OCI-LY7 (cell line): ENCODE measurements at regions not wholly inside any gene's neighbourhood (a gene's known extent, or its start where the extent isn't known, plus 50 kb on each side); places are given as distances from the start of the nearest gene placed in this dataset.
"Not testable (repeated sequence)": the region's sequence is repeated elsewhere in the genome, so short reads cannot be mapped to it uniquely, and the experiment has no call there.

Experiments
- BruUV-seq: library from RNA; stranded (reverse); fragments of 400-500 nt; replicated peaks from 2 replicates; lab custom pipeline; 2021; lab: Mats Ljungman, UMichigan
- CTCF ChIA-PET: fragments of 300-600 bp; sonication (Branson Sonifier 250); formaldehyde crosslinking; loops from one replicate; lab custom pipeline; 2022; ENCODE audit warnings: antibody characterized with exemption; ENCODE audit not compliant: unreplicated experiment; lab: Charles Lee
- POLR2A ChIA-PET: fragments of 300-600 bp; sonication (Branson Sonifier 250); formaldehyde crosslinking; loops from one replicate; lab custom pipeline; 2022; ENCODE audit warnings: antibody characterized with exemption; lab: Charles Lee
- DNase-seq: peaks from one replicate; pipeline ENCODE4 v3.0.0-alpha.2; 2015; ENCODE audit warnings: low spot score
- H2AFZ ChIP-seq: fragments of 200-600 bp; sonication (generic), shearing (Covaris generic); 2 replicates; pipeline ENCODE4 v1.6.1; 2014; ENCODE audit warnings: mild to moderate bottlenecking, antibody characterized with exemption, low read length, moderate library complexity
- H3K27ac ChIP-seq: fragments of 200-600 bp; sonication (generic); 2 replicates; pipeline ENCODE4 v1.5.1; 2014; ENCODE audit warnings: mixed run types, low read depth, mild to moderate bottlenecking, moderate library complexity, low read length, inconsistent platforms; ENCODE audit not compliant: poor library complexity, severe bottlenecking
- H3K36me3 ChIP-seq: fragments of 200-600 bp; sonication (generic); 2 replicates; pipeline ENCODE4 v1.6.1; 2014; ENCODE audit warnings: mild to moderate bottlenecking, antibody characterized with exemption, low read length, moderate library complexity, mixed read lengths; ENCODE audit not compliant: insufficient read depth
- H3K4me1 ChIP-seq: fragments of 200-600 bp; sonication (generic); 2 replicates; pipeline ENCODE4 v1.5.1; 2014; ENCODE audit warnings: mild to moderate bottlenecking, low read length; ENCODE audit not compliant: insufficient read depth, poor library complexity, severe bottlenecking
- H3K4me2 ChIP-seq: fragments of 200-600 bp; sonication (generic); 2 replicates; pipeline ENCODE4 v1.6.1; 2014; ENCODE audit warnings: mild to moderate bottlenecking, low read length
- H3K4me3 ChIP-seq: fragments of 200-600 bp; sonication (generic); 2 replicates; pipeline ENCODE4 v1.5.1; 2014; ENCODE audit warnings: mild to moderate bottlenecking, low read depth, low read length; ENCODE audit not compliant: poor library complexity, severe bottlenecking
- H3K79me2 ChIP-seq: fragments of 200-600 bp; sonication (generic); 2 replicates; pipeline ENCODE4 v1.6.1; 2016; ENCODE audit warnings: low read depth, mild to moderate bottlenecking, low read length, moderate library complexity, mixed read lengths; ENCODE audit not compliant: insufficient read depth
- H3K9me2 ChIP-seq: fragments of 200-600 bp; sonication (generic); 2 replicates; pipeline ENCODE4 v1.6.1; 2016; ENCODE audit warnings: mild to moderate bottlenecking, low read length, mixed read lengths; ENCODE audit not compliant: insufficient read depth
- H3K9me3 ChIP-seq: fragments of 200-600 bp; sonication (generic); 2 replicates; pipeline ENCODE4 v1.6.1; 2014; ENCODE audit warnings: mild to moderate bottlenecking, mixed run types, low read length, mixed read lengths
- H4K20me1 ChIP-seq: fragments of 200-600 bp; sonication (generic); 2 replicates; pipeline ENCODE4 v1.6.1; 2014; ENCODE audit warnings: mild to moderate bottlenecking, antibody characterized with exemption, low read length, moderate library complexity, mixed read lengths; ENCODE audit not compliant: insufficient read depth
- EZH2phosphoT487 ChIP-seq: fragments of 200-600 bp; sonication (generic); IDR thresholded peaks from 2 replicates; pipeline ENCODE4 v1.6.1; 2018; ENCODE audit warnings: low read depth, borderline replicate concordance, mild to moderate bottlenecking, mixed run types, antibody characterized with exemption, low read length, moderate library complexity, mixed read lengths
- intact Hi-C: fragments of 100-400 bp; cut with micrococcal nuclease; formaldehyde crosslinking; loops from one replicate; pipeline ENCODE4 v1.10.0; 2022; ENCODE audit not compliant: unreplicated experiment
- TF ChIP-seq, protein P1 (sequence below): fragments of 200-600 bp; sonication (generic); conservative IDR thresholded peaks from 2 replicates; pipeline ENCODE4 v1.5.1; 2014; ENCODE audit warnings: mild to moderate bottlenecking, antibody characterized with exemption, low read length, moderate library complexity, mixed read lengths

DNA sequence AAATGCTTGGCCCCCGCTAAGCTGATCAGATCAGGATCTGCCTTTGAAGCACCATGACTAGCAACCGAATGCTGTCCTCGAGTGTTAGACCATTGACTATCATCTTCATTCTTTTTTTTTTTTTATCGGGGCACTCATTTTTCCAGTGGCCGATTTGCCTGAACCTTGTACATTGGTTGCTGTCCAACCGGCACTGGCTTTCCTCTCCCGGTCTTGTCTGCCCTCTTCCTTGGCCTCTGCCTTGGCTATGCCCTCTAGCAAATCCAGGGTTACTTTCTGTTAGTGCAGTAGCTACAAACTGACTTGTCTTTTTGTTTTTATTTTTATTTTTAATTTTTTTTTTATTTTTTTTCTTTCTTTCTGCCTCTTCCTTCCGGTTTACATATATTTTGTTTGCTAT lies 102.3 kb downstream of the ALG10 start:
- no peaks in the 10 kb centered on the region for H3K9me3 ChIP-seq
- H3K4me1 ChIP-seq, result no peaks in the 10 kb centered on the region
- DNase-seq, result no peak
- H2AFZ ChIP-seq, result no peak overlapping the region
- TF ChIP-seq EZH2phosphoT487, result no peak
- TF ChIP-seq, protein P1, sequence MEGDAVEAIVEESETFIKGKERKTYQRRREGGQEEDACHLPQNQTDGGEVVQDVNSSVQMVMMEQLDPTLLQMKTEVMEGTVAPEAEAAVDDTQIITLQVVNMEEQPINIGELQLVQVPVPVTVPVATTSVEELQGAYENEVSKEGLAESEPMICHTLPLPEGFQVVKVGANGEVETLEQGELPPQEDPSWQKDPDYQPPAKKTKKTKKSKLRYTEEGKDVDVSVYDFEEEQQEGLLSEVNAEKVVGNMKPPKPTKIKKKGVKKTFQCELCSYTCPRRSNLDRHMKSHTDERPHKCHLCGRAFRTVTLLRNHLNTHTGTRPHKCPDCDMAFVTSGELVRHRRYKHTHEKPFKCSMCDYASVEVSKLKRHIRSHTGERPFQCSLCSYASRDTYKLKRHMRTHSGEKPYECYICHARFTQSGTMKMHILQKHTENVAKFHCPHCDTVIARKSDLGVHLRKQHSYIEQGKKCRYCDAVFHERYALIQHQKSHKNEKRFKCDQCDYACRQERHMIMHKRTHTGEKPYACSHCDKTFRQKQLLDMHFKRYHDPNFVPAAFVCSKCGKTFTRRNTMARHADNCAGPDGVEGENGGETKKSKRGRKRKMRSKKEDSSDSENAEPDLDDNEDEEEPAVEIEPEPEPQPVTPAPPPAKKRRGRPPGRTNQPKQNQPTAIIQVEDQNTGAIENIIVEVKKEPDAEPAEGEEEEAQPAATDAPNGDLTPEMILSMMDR, result no peak
- H3K9me2 ChIP-seq, result no peaks in the 10 kb centered on the region
- H3K27ac ChIP-seq, result no peak overlapping the region
- no peaks in the 10 kb centered on the region for H3K79me2 ChIP-seq
- POLR2A ChIA-PET, result no interaction called here
- H3K4me2 ChIP-seq, result no peak overlapping the region
- intact Hi-C loops, result loop anchor here (1.0 kb wide), 1 partner anchor 94 kb away; no protein-coding TSS in a partner anchor
- CTCF ChIA-PET, result no interaction called here
- BruUV-seq, result no TSS peak
- H3K36me3 ChIP-seq, result no peaks in the 10 kb centered on the region
- H4K20me1 ChIP-seq, result no peaks in the 10 kb centered on the region
- H3K4me3 ChIP-seq, result no peak overlapping the region

DNA sequence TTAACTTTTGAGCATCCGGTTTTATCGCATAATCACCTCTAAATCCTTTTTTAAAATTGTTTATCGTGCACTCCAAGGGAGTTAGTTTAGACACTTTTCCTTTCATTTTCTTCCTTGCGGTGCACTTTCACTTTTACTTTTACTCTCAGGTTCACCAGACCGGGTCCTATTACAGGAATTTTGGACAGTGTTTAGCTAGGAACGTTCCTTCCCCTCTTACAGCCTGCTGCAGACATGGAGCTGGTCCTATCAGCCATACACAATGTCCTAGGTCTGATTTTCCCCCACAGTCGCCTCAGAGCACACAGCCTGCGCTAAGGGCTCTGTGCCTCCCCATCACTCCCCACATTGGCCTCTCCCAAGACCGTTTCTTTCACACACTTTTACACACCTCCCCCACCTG lies 103.9 kb downstream of the ALG10 start:
- no TSS peak for BruUV-seq
- intact Hi-C loops, result no loop called here
- Histone ChIP-seq H3K9me3 (no peaks in the 10 kb centered on the region), H2AFZ (no peak overlapping the region), H3K79me2 (no peaks in the 10 kb centered on the region), H3K4me1 (no peaks in the 10 kb centered on the region), H3K9me2 (no peaks in the 10 kb centered on the region), H3K27ac (no peak overlapping the region), H3K4me3 (no peak overlapping the region), H4K20me1 (no peaks in the 10 kb centered on the region), H3K4me2 (no peak overlapping the region), H3K36me3 (no peaks in the 10 kb centered on the region)
- TF ChIP-seq, protein P1, result no peak
- TF ChIP-seq EZH2phosphoT487, result no peak
- ChIA-PET CTCF (no interaction called here), POLR2A (no interaction called here)
- DNase-seq, result no peak

DNA sequence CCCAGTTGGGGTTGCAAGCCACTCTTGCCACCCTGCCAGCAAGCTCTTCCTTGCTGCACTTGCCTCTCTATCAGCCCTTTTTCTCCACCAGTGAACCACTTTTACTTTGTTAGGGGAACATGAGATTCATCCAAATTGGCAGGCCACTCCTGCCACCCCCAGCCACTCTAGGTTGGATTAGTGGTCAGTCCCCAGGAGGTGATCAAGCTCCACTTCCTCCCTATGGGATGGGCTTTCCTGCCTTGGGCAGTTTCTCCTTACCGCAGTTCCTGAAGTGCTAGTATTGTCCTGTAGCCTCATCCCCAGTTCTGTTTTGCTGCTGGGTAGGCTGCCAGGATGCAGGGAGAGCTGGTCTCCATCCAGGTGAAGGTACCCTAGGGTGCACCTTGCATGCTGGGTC lies 104.5 kb downstream of the ALG10 start:
- H3K9me3 ChIP-seq, result no peaks in the 10 kb centered on the region
- H4K20me1 ChIP-seq, result no peaks in the 10 kb centered on the region
- POLR2A ChIA-PET, result no interaction called here
- H3K9me2 ChIP-seq, result no peaks in the 10 kb centered on the region
- BruUV-seq, result no TSS peak
- no peak overlapping the region for H3K27ac ChIP-seq
- H3K79me2 ChIP-seq, result no peaks in the 10 kb centered on the region
- CTCF ChIA-PET, result no interaction called here
- TF ChIP-seq, protein P1, result no peak
- TF ChIP-seq EZH2phosphoT487, result no peak
- H3K4me1 ChIP-seq, result no peaks in the 10 kb centered on the region
- H3K4me2 ChIP-seq, result no peak overlapping the region
- intact Hi-C loops, result no loop called here
- no peak overlapping the region for H3K4me3 ChIP-seq
- no peak overlapping the region for H2AFZ ChIP-seq
- no peaks in the 10 kb centered on the region for H3K36me3 ChIP-seq
- no peak for DNase-seq

DNA sequence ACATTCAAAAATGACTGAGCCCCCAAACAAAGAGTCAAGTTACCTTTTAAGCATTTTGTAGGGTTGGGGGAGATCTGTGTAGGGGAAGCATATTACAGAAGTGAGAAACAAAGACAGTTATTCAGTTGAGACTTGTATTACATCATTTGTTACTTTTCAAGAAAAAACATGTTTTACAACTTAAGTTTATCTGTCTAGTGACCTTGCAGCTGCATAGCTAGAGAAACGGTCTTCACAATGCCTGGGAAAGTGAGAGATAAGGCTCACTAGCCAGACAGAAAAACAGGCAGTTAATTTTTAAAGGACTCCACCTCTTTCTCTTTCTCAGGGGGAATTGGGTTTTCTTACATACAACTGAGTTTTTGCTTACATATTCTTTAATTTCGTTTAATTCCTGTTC lies 105.1 kb downstream of the ALG10 start:
- H3K79me2 ChIP-seq, H2AFZ ChIP-seq, H3K4me1 ChIP-seq, H3K4me3 ChIP-seq, H3K4me2 ChIP-seq, BruUV-seq, H4K20me1 ChIP-seq, CTCF ChIA-PET, POLR2A ChIA-PET, H3K27ac ChIP-seq, H3K9me2 ChIP-seq, H3K9me3 ChIP-seq, DNase-seq, H3K36me3 ChIP-seq, intact Hi-C loops: not testable (repeated sequence)
